Stimulated activated CD8-positive, alpha-beta memory T cell treated with anti-CD3 and anti-CD28 coated beads, Interleukin-4, amount 100 ng/mL, for 24 hours (primary cell): ENCODE measurements at regions not wholly inside any gene's neighbourhood (a gene's known extent, or its start where the extent isn't known, plus 50 kb on each side); places are given as distances from the start of the nearest gene placed in this dataset.

ENCODE experiments used
- DNase-seq: peaks from one replicate; pipeline ENCODE4 v3.0.0-alpha.2; 2020; ENCODE audit warnings: low read depth

DNA sequence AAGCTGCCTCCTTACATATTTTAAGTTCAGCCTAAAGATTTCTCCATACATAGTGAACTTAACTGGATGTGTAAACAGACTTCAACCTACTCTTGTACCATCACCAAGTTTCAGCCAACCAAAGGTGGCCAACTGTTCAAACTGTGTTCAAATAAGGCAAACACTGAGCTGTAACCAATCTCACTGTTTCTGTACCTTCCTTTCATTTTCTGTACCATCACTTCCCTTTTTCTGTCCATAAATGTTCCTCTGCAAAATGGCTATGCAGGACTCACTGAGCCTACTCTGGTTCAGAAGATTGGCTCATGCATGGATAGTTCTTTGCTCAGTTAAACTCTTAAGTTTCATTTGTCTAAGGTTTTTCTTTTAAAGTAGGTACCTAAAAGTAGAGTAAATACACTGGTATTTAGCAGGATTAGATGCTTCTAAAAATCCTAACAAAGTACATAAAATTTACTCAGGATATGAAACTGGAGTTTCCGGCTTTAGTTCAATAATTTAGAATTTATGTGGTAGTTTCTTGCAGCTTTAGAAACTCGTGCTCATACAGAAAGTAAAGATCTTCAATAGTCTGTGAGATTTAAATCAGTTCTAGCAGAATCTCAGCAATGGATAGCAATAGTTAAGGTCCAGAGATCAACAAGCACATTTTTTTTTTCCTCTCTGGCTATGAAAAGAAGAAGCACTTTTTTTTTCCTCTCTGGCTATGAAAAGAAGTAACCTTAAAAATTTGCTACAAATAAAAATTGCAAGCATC lies 282.0 kb upstream of the PPFIA2 start:
- DNase-seq = no peak

DNA sequence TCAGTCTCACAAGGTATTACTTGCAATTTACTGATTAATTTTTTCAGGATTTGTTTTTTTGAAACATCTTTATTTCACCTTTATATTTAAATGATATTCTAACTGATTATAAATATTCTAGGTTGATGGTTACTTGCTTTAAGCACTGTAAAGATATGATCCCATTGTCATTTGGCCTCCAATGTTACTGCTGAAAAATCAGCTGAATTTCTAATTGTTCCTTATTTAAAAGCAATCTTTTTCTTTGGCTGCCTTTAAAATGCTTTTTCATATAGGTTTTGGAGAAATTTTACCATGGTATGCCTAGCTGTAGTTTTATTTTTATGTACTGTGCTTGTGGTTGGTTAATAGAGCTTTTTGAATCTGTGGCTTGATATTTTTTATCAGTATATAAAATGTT lies 275.6 kb upstream of the PPFIA2 start:
- no peak for DNase-seq

DNA sequence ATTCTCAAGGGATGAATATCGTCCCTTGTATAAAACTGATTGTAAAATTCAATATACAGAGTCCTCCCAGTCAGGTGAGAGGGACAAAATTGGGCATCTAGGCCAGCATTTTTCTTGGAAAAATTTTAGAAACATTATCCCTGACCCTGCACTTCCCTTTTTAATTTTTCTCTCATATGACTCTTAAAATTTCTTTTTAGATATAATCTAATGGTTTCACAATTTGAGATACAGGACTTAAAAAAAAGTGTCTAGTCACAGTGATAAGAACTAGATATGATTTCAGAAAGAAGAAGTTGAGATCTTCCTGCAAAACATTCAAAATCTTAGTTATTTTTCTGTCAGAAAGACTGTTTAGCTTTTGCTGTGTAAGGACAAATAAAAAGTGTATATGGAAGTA lies 270.8 kb upstream of the PPFIA2 start:
- DNase-seq = no peak

DNA sequence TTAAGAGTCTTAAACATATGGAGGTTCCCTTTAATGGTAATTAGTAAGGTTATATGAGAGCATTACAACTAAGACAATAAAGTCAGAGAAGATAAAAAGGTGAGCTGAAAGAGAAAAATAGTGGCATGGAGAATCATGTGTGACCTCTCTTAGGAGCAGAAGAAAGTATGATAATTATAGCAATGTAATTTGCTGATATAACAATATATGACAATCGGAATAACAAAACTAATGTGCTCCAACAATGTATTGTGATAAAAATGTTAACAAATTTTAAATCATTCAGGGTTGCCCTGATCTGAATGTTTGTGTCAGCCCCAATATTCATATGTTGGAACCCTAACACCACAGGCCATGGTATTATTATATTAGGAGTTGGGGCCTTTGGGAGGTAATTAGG lies 269.6 kb upstream of the PPFIA2 start:
- no peak for DNase-seq

DNA sequence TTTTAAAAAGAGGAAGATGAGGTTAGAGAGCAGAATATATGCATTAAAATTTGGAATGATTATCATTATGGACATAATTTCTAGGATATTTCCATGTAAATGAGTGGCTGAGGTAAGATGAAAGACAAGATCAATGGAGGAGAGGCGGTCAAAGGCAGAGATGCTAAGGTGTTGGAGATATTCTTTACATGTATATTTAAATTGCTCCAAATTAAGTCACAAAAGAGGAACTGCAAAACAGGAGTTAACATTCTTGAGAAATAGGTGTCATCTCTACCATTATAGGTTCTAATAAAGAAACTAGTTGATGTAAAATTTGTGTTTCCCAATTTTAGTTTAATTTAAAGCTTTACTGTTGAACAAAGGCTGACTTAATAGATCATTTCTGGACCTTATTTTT lies 268.5 kb upstream of the PPFIA2 start:
- DNase-seq = no peak

DNA sequence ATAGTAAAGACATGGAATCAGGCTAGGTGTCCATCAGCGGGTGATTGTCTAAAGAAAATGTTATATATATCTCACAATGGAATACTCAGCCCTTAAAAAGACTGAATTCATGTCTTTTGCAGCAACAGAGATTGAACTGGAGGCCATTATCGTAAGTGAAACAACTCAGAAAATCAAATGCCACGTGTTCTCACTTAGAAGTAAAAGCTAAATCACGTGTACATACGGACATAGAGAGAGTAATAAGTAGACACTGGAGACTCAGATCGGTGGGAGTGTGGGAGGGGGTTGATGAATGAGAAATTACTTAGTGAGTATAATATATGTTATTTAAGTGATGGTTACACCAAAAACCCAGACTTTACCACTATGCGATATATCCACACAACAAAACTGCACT lies 266.3 kb upstream of the PPFIA2 start:
- DNase-seq = no peak

DNA sequence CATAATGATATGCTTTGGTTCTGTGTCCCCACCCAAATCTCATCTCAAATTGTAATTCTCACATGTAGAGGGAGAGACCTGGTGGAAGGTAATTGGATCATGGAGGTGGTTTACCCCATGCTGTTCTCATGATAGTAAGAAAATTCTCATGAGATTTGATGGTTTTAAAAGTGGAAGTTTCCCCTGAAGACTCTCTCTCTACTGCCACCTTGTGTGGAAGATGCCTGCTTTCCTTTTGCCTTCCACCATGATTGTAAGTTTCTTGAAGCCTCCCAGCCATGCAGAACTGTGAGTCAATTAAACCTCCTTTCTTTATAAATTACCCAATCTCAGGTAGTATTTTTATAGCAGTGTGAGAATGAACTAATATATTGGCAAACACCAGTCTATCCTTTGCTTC lies 260.4 kb upstream of the PPFIA2 start:
- no peak for DNase-seq

DNA sequence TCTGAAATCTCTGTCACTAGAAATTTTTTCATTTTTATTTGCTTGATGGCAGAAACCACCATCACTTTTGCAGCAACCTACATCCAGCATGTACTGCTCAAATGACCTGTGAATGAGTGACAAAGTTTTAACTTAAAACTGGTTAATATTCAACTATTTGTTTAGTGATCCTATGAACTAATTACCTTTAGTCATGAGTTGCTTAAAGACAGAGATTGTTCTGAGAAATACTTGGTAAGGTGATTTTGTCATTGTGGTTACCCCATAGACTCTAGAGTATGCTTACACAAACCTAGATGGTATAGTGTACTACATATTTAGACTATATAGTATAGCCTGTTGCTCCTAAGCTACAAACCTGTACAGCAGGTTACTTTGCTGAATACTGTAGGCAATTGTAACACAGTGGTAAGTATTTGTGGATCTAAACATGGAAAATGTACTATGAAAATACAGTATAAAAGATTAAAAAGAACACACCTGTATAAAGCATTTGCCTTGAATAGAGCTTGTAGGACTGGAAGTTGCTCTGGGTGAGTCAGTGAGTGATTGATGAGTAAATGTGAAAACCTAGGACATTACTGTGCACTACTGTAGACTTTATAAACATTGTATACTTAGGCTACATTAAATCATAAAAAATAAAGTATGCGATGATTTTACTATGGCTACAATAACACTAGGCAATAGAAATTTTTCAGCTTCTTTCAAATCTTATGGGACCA lies 256.6 kb upstream of the PPFIA2 start:
- DNase-seq = no peak

DNA sequence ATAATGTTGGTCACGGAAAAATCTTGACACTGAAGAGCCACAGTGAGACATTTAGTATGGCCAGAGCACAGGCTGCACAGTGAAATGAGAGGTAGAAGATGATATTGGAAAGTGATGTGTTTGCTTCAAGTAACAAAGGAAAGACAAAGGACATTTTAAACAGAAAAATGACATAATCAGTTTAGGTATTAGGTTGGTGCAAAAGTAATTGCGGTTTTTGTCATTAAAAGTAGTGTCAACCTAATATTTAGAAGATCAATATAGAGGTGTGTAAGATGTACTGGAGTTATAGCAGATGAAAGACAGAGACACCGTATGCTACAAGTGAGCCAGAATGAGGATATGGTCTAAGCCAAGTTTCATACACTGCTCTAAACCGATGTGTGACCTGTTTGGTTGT lies 253.0 kb upstream of the PPFIA2 start:
- no peak for DNase-seq

DNA sequence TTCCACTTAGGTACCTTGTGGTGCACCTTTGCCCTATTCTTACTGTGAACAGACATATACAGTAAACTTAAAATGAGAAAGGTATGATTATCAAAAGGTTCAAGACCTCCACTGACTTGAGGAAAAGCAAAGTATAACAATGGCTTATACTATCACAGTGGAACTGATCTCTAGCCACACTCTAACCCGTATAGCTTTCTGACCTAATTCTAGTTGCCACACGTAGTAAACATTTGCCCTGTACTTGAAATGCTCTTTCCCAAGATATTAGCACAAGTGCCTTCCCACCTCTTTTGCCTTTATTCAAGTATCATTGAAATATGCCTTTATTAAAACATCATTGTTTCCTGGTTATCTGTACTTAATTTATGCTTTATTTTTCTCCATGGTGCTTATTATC lies 250.4 kb upstream of the PPFIA2 start:
- DNase-seq = no peak

DNA sequence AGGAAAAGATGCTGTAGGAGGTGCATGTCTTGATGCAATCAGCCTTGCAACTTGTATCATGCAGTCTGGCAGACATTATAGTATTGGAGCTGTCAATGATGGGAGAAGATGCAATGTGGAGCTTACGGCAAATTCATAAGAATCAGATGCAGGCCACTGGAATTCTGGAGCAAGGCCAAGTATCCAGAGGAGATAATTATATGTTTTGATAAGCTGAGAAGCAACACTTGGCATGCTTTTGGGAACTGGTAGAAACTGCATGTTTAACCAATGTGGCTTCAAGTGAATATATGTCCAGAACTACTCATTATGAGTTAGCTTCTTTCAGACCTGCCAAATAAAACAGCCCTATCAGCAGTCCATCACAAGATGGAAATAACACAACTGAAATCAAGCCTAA lies 249.1 kb upstream of the PPFIA2 start:
- DNase-seq = no peak

DNA sequence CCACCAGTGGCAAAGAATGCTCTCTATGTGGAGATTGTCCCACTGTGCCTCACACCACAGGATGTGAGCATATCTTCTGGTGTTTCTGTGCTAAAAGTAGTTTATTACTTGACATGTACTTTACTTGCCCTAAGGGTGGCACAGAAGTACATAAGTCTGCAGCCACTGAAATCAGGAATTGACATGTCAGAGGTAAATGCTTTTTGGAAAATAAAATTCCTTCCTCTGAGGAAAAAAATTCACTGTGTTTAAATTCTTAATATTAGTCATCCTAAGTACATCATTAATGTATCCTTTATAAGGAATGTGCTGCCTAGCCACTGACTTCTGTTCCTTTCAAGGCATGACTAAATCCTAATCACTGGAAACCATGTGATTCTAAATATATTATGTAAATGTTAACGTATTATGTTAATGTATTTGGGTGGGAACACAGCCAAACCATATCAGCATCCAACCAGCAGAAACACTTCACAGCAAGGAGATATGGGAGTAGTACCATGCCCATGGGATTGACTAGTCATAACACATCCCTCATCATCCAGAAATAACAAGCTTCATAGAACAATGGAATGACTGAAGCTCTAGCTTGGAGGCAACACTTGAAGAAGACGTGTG lies 239.7 kb upstream of the PPFIA2 start:
- no peak for DNase-seq

DNA sequence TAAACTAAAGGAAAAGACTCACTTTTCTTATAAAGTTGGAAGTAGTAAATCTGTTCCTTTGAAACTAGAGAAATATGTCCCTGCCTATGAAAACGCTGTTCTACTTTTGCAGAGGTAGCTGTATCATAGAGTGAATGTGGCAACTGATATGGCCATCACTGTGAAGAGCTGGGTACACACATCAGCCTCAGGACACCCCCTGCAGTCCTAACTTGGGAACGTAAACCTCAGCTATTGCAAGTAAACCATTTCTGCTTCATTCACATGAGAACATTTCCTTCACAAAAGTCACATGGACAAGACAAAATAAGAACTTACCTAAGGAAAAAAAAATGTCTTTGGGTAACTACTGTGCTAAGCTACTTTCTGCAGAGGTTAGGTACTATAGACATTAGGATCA lies 233.3 kb upstream of the PPFIA2 start:
- DNase-seq = no peak

DNA sequence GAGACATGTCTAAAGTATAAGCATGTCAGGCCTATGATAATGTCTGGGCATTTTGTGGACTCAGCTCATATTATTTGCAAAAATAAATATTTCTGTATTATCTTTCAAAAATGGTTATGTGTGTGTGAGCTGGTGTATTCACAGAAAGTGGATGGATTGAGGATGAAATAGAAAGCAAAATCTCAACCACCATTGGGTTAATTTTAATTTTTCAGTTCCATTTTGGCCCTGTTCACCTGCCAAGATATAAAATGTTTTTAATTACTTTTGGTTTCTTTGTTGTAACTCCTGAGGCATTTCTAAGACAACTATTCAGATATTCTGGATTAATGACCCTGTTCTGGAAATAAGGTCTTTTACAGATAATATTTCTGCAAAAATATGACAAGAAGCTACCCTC lies 232.7 kb upstream of the PPFIA2 start:
- DNase-seq = no peak

DNA sequence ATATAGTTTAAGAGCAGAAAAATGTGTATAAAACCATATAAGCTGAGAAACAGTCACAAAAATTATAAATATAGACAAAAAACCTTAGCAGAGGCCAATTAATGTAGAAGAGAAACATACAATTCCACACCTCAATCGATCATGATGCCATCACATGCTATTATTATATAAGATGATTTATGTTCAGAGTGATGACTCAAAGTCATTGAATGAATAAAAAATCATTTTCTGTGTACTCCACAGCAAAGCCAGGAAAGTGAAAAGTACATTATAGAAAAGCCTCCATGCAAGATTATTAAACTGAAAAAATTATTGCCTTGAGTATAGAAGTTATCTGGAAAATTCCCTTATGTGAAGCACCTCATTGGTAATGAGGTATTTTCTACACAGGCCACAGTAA lies 229.2 kb upstream of the PPFIA2 start:
- DNase-seq = no peak

DNA sequence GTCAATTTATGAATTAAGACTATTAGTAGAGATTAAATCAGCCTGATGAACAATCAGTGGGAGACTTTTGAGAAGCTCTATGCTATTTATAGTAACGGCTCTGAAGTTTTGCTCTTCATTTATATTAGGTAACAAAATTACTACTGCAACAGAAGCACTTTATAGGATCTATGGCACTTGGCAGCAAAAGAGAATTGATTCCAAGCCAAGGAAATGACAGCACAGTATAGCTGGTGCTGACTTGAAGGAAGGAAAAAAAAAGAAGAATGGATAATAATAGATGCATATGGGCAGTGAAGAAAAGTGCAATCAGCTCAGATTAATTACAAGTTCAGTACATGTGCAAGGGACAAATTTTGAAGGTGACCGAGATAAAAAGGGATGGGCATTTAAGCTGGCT lies 228.2 kb upstream of the PPFIA2 start:
- no peak for DNase-seq

DNA sequence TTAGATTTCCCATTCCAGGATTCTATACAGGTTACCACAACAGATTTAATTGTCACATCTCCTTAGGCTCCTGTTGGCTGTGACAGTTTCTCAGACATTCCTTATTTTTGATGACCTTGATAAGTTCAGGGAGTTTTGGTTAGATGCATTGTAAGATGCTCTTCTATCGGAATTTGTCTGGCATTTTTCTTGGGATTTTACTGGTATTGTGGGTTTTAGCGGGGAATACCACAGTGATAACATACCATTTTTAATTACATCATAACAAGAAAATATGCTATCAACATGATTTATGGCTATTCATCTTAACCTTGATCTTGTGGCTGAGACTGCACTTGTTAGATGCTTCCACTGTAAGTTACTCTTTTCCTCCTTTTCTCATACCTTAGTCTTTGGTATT lies 217.5 kb upstream of the PPFIA2 start:
- DNase-seq = no peak

DNA sequence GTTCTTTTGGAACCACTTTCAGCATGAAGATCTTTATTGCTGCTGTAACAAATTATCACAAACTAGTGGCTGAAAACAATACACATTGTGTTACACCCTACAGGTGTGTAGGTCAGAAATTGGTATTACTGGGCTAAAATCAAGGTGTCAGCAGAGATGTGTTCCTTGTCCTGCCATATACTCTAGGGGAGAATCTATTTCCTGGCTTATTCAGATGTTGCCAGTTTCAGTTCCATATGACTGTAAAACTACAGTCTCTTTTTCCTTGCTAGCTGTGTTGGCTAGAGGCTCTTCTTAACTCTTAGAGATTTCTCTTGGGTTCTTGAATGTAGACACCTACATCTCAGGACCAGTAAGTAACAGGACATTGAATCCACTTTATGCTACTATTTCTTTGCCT lies 215.6 kb upstream of the PPFIA2 start:
- DNase-seq = no peak

DNA sequence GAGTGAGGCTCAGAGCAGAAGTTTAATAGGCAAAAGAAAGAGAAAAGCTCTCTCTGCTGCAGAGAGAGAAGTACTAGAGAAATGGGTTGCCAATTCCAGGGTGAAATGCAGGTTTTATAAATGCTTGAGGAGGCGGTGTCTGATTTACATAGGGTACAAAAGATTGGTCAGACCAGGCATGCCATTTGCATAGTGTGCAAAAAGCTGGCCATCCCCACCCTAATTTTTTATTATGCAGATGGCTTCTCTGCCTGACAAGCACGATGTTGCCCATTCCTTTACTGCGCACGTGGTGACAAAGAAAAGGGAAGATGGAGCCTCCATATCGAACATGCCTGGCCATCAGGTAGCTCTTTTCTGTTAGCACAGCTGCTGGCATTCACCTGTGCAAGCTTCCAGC lies 209.3 kb upstream of the PPFIA2 start:
- no peak for DNase-seq

DNA sequence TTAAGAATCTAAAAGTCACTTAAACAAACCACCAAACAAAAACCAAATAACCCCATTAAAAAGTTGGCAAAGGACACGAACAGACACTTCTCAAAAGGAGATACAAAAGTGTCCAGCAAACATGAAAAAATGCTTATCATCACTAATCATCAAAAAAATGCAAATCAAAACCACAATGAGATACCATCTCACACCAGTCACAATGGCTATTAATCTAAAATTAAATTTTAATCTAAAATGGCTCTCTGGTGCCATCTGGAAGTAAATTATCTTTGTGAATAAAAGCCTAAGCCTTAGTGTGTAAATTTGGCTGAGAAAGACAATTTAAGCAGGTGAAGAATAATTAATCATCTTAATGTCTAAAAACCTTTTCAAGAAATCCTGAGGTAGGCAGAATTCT lies 204.5 kb upstream of the PPFIA2 start:
- DNase-seq = no peak

DNA sequence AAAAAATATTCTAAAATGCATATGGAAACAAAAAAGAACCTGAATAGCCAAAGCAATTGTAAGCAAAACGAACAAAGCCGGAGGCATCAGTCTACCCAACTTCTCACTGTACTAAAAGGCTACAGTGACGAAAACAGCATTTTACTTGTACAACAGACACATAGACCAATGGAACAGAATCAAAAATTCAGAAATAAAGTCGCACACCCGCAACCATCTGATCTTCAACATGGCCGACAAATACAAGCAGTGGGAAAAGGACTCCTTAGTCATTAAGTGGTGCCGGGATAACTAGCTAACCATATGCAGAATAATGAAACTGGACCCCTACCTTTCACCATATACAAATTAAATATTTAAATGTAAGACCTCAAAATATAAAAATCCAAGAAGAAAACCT lies 203.9 kb upstream of the PPFIA2 start:
- DNase-seq = no peak

DNA sequence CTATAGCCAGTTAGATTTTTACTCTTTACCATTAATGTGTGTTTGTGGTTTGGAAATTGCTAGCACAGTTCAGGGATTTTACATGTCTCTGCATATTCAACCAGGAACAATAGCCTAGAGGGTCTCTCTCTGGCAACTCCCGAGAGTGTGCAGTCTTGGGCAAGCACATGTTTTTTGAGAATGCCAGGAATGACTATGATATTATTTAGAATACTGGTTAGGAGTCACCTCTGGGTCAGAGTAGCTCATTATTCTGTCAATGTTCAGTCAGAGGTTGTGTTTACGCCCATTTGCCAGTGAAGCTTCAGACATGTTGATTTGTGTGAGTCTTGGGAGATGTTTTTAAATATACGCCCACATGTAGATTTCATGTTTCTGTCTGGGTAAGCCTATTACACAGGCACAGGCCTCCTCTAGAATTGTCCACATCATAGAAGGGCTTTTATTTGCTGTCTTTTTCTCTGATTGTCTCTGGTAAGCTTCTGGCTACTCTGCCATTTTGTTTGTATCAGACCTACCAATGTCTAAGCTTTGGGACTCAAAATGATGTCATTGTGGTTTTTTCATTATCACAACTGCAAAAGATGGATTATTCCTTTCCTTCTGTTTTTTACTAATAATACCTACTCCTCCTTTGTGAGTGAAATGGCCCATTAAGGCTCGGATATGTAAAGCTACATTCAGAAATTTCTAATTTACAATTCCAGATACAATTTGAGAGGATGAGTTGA lies 203.1 kb upstream of the PPFIA2 start:
- DNase-seq = no peak

DNA sequence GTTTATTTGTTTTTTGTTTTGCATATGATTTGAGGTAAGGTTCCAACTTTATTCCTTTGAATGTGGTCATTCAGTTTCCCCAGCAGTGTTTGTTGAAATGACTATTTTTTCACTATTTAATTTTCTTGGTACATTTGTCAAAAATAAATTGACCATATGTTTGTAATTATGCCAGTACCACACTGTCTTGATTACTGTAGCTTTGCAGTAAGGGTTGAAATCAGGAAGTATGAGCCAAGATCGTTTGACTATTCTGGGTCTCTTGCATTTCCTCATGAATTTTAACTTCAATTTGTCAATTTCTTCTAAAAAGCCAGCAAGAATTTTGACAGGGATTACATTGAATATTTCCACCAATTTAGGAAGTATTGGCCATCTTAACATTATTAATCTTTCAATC lies 199.3 kb upstream of the PPFIA2 start:
- DNase-seq = no peak
